Erythroblast (primary cell): ENCODE measurements at regions not wholly inside any gene's neighbourhood (a gene's known extent, or its start where the extent isn't known, plus 50 kb on each side); places are given as distances from the start of the nearest gene placed in this dataset.

Experiments
- GATA1 ChIP-seq: IDR thresholded peaks from 2 replicates; pipeline ENCODE4 v1.6.1; 2011; ENCODE audit warnings: low read depth, mild to moderate bottlenecking, control low read depth, low read length, moderate library complexity
- POLR2A ChIP-seq: IDR thresholded peaks from 2 replicates; pipeline ENCODE4 v1.6.1; 2011; ENCODE audit warnings: mild to moderate bottlenecking, low read length

DNA sequence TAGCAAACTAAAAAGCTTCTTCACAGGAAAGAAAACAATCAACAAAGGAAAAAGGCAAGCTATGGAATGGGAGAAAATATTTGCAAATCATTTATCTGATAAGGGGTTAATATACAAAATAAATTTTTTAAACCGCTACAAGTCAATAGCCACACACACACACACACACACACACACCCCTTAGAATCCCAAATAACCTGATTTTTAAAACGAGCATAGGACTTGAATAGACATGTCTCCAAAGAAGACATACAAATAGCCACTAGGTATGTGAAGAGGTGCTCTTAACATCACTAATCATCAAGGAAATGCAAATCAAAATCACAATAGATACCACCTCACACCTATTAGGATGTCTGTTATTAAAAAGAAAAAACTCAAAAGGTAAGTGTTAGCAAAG lies 187.7 kb downstream of the TRIM27 start:
- TF ChIP-seq POLR2A, result no peak
- no peak for TF ChIP-seq GATA1
